PC-9 (cell line): ENCODE measurements at regions not wholly inside any gene's neighbourhood (a gene's known extent, or its start where the extent isn't known, plus 50 kb on each side); places are given as distances from the start of the nearest gene placed in this dataset.

Experiments
- EZH2 ChIP-seq: fragments of 200-600 bp; sonication (generic); IDR thresholded peaks from 2 replicates; pipeline ENCODE4 v1.8.0; 2017; ENCODE audit warnings: antibody characterized with exemption, low read depth
- TF ChIP-seq, protein P1 (sequence below): fragments of 200-600 bp; sonication (generic); conservative IDR thresholded peaks from 2 replicates; pipeline ENCODE4 v1.6.1; 2017; ENCODE audit warnings: mixed run types, antibody characterized with exemption, mild to moderate bottlenecking, moderate library complexity

DNA sequence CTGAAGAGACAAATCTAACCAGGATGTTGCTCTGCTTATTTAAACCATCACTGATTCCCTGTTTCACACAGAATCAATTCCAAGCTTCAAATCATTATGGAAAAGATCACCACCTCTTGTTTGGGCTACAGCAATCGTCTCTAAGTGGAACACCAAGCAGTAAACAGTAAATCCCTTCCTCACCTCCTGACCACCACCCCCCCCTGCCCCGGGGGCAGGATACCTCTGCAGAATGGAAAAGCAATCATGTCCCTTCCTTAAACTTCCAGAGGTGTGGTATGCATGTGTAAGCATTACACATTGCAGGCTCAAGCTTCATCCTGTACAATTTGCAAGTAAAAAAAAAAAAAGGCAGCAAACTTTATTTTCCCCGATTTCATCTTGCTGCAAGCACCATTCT lies 373.8 kb downstream of the NPIPA8 start:
- TF ChIP-seq, protein P1, sequence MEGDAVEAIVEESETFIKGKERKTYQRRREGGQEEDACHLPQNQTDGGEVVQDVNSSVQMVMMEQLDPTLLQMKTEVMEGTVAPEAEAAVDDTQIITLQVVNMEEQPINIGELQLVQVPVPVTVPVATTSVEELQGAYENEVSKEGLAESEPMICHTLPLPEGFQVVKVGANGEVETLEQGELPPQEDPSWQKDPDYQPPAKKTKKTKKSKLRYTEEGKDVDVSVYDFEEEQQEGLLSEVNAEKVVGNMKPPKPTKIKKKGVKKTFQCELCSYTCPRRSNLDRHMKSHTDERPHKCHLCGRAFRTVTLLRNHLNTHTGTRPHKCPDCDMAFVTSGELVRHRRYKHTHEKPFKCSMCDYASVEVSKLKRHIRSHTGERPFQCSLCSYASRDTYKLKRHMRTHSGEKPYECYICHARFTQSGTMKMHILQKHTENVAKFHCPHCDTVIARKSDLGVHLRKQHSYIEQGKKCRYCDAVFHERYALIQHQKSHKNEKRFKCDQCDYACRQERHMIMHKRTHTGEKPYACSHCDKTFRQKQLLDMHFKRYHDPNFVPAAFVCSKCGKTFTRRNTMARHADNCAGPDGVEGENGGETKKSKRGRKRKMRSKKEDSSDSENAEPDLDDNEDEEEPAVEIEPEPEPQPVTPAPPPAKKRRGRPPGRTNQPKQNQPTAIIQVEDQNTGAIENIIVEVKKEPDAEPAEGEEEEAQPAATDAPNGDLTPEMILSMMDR: no peak
- no peak for TF ChIP-seq EZH2
